ELR (cell line): ENCODE measurements at regions not wholly inside any gene's neighbourhood (a gene's known extent, or its start where the extent isn't known, plus 50 kb on each side); places are given as distances from the start of the nearest gene placed in this dataset.

Experiments
- DNase-seq: peaks from one replicate; pipeline ENCODE4 v3.0.0-alpha.2; 2015; ENCODE audit warnings: low read depth

- DNase-seq: no peak
Observed at GRCh38 chr3:34294240-34294639, 495.8 kb downstream of the PDCD6IP start.

- DNase-seq: no peak
Observed at GRCh38 chr3:34296796-34297195, 498.4 kb downstream of the PDCD6IP start.

GRCh38 chr3:34298653-34299052, 500.2 kb downstream of the PDCD6IP start:
- DNase-seq: no peak

- no peak for DNase-seq
Observed at GRCh38 chr3:34300621-34301020, 502.2 kb downstream of the PDCD6IP start.

- no peak for DNase-seq
Observed at GRCh38 chr3:34301313-34301712, 502.9 kb downstream of the PDCD6IP start.

- no peak for DNase-seq
Observed at GRCh38 chr3:34305266-34305665, 506.8 kb downstream of the PDCD6IP start.

- DNase-seq: no peak
Observed at GRCh38 chr3:34312684-34313083, 514.3 kb downstream of the PDCD6IP start.

GRCh38 chr3:34319881-34320280, 521.5 kb downstream of the PDCD6IP start:
- no peak for DNase-seq

- DNase-seq: no peak
Observed at GRCh38 chr3:34323517-34323916, 525.1 kb downstream of the PDCD6IP start.

- no peak for DNase-seq
Observed at GRCh38 chr3:34346656-34347055, 548.2 kb downstream of the PDCD6IP start.

- no peak for DNase-seq
Observed at GRCh38 chr3:34351882-34352777, 553.7 kb downstream of the PDCD6IP start.

GRCh38 chr3:34352778-34353331, 554.4 kb downstream of the PDCD6IP start:
- DNase-seq: no peak

GRCh38 chr3:34357461-34357860, 559.0 kb downstream of the PDCD6IP start:
- DNase-seq: no peak

GRCh38 chr3:34359064-34359463, 560.6 kb downstream of the PDCD6IP start:
- DNase-seq: no peak

GRCh38 chr3:34360713-34361112, 562.3 kb downstream of the PDCD6IP start:
- no peak for DNase-seq

- DNase-seq: no peak
Observed at GRCh38 chr3:34361921-34362320, 563.5 kb downstream of the PDCD6IP start.

GRCh38 chr3:34362910-34363309, 564.5 kb downstream of the PDCD6IP start:
- DNase-seq: no peak

GRCh38 chr3:34363881-34364280, 565.5 kb downstream of the PDCD6IP start:
- no peak for DNase-seq

GRCh38 chr3:34364335-34364734, 565.9 kb downstream of the PDCD6IP start:
- DNase-seq: peak; percentile 0

GRCh38 chr3:34365231-34365630, 566.8 kb downstream of the PDCD6IP start:
- DNase-seq: no peak

GRCh38 chr3:34365771-34366170, 567.3 kb downstream of the PDCD6IP start:
- no peak for DNase-seq

GRCh38 chr3:34367521-34367920, 569.1 kb downstream of the PDCD6IP start:
- no peak for DNase-seq

- DNase-seq: no peak
Observed at GRCh38 chr3:34374521-34374920, 576.1 kb downstream of the PDCD6IP start.

- no peak for DNase-seq
Observed at GRCh38 chr3:34376691-34377090, 578.3 kb downstream of the PDCD6IP start.
